Right lobe of liver (tissue), 6 donors: ENCODE measurements at regions not wholly inside any gene's neighbourhood (a gene's known extent, or its start where the extent isn't known, plus 50 kb on each side); places are given as distances from the start of the nearest gene placed in this dataset.
"Not testable (repeated sequence)": the region's sequence is repeated elsewhere in the genome, so short reads cannot be mapped to it uniquely, and the experiment has no call there.

ENCODE experiments used
- ATAC-seq, 4 donors: fragments of 200-7000 bp; cut with Tn5 transposase; one replicate each; pipeline ENCODE4 v1.9.1; 2020; ENCODE audit warnings: mild to moderate bottlenecking in 4 of 4, moderate library complexity in 4 of 4
- DNase-seq, 3 donors: peaks; one replicate each; pipeline ENCODE4 v3.0.0-alpha.2; 2020
- H3K27ac ChIP-seq, 3 donors: fragments of 200-600 bp; one replicate each; pipeline ENCODE4 v1.8.0; 2022
- H3K27me3 ChIP-seq, 2 donors: fragments of 200-600 bp; one replicate each; pipeline ENCODE4 v1.8.0; 2022
- H3K36me3 ChIP-seq, 4 donors: fragments of 200-600 bp; sonication (generic) in 1 of 4; one replicate each; pipeline versions ENCODE4 v1.5.1 to v1.8.0; 2017 to 2022; ENCODE audit warnings: control low read depth in 1 of 4
- H3K4me1 ChIP-seq, 4 donors: fragments of 200-600 bp; sonication (generic) in 1 of 4; one replicate each; pipeline versions ENCODE4 v1.5.1 to v1.8.0; 2017 to 2022; ENCODE audit warnings: control low read depth in 1 of 4
- H3K4me3 ChIP-seq, 3 donors: fragments of 200-600 bp; one replicate each; pipeline ENCODE4 v1.8.0; 2022
- H3K9me3 ChIP-seq, 4 donors: fragments of 200-600 bp; sonication (generic) in 1 of 4; one replicate each; pipeline versions ENCODE4 v1.5.1 to v1.8.0; 2017 to 2022; ENCODE audit warnings: control low read depth in 1 of 4
- CTCF ChIP-seq, 4 donors: fragments of 200-600 bp in 3 of 4; fragments of 450-650 bp in 1 of 4; IDR thresholded peaks; one replicate each; pipeline versions ENCODE4 v1.5.1 to v1.8.0; 2016 to 2022; ENCODE audit warnings: antibody characterized with exemption in 4 of 4, mild to moderate bottlenecking in 2 of 4
- POLR2A ChIP-seq: fragments of 450-650 bp; IDR thresholded peaks from one replicate; pipeline ENCODE4 v1.6.1; 2017; ENCODE audit warnings: antibody characterized with exemption, mild to moderate bottlenecking
- WGBS: methylation state at CpG from one replicate; pipeline ENCODE4 v1.1.6; 2018; ENCODE audit warnings: low coverage, low lambda C conversion rate; ENCODE audit not compliant: insufficient coverage; ENCODE audit errors: missing lambda C conversion rate; 5-methylcytosine and 5-hydroxymethylcytosine counted together
- intact Hi-C, 2 donors: fragments of 100-400 bp; cut with DNase I; formaldehyde crosslinking; loops; one replicate each; pipeline versions ENCODE4 v1.11.2 to v1.14.1; 2022
- donor health status: DM: no; HTN: yes; CAD: no.
- donor health status: DM: no; HTN: no; CAD: no.
- donor health status: DM: no; HTN: no; CAD: no.
- donor health status: DM: no; HTN: yes; CAD: no.
- donor health status: DM: no; HTN: yes; CAD: no.

DNA sequence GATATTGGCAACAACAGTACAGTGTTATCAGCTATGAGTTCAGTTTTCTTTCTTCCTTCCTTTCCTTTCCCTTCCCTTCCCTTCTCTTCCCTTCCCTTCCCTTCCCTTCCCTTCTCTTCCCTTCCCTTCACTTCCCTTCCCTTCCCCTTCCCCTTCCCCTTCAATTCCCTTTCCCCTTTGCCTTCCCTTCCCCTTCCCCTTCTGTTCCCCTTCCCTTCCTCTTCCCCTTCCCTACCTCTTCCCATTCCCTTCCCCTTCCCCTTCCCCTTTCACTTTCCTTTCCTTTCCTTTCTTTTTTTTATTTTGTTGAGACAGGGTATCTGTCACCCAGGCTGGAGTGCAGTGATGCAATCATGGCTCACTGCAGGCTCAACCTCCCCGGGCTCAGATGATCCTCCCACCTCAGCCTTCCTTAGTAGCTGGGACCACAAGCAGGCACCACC lies 72.3 kb upstream of the CAPZB start:
- Histone ChIP-seq H3K36me3 (no peaks in the 10 kb centered on the region), H3K9me3 (no peaks in the 10 kb centered on the region), H3K4me1 (no peaks in the 10 kb centered on the region), H3K4me3 (no peak overlapping the region), H3K27me3 (no peaks in the 10 kb centered on the region), H3K27ac (no peak overlapping the region)
- 44% methylated on average over 1 of the region's 1 CpG for WGBS
- intact Hi-C loops, result no loop called here
- no peak for TF ChIP-seq POLR2A
- no peak for TF ChIP-seq CTCF (IDR thresholded peaks at IDR 0.05)
- no peak for DNase-seq
- no peak for ATAC-seq

DNA sequence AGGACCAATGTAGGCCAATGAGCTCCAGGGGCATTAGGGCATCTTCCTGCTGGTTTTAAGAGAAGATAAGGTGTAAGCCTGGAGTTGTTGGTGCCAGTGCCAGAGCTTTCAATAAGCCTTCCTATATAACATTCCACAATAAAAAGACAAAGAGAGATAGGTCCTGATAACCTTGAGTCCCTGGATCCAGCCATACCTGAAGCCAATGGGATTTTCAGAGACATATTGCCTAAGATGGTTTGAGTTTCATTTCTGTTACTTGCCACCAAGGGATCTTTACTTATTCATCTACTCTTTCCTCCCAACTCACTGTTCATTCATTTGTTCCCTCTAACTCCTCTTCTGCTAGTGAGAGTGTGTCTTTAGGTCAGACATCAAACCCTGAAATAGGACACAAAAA lies 68.8 kb upstream of the CAPZB start:
- DNase-seq (no peak), ATAC-seq (no peak)
- Histone ChIP-seq H3K4me1 (no peaks in the 10 kb centered on the region), H3K27ac (no peak overlapping the region), H3K9me3 (no peaks in the 10 kb centered on the region), H3K36me3 (no peaks in the 10 kb centered on the region), H3K27me3 (no peaks in the 10 kb centered on the region), H3K4me3 (no peak overlapping the region)
- intact Hi-C loops, result no loop called here
- TF ChIP-seq CTCF (IDR thresholded peaks at IDR 0.05) (no peak), POLR2A (no peak)

DNA sequence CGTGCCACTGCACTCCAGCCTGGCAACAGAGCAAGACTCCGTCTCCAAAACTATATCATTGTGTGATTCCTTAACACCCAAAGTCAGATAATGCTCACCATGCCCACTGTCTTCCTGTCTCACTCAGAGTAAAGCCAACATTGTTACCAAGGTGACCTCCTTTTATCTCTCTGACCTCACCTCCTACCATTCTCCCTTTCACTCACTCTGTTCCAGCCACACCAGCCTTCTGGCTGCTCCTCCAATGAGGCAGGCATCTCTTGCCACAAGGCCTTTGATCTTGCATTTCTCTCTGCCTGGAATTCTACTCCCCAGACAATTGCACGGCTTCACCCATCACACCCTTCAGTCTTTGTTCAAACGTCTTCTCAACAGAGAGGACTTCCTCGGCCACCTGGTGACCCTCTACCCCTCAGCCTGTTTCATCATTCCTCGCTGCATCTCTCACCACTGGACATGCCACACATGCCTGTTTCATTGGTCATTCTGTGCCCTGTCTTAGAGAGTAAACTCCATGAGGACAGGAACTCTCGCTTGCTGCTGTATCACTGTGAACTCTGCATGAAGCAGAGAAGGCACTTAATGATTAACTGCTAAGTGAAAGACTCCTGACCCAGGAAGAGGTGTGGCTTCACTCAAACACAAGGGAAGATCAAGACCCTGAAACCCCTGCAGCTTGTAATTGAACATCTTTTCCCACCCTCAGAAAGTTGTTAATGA lies 67.1 kb upstream of the CAPZB start:
- H3K27me3 ChIP-seq, result no peaks in the 10 kb centered on the region
- intact Hi-C loops, result no loop called here
- no peak overlapping the region for H3K4me3 ChIP-seq
- H3K27ac ChIP-seq, result no peak overlapping the region
- WGBS, result 73% methylated on average over 7 of the region's 7 CpGs
- TF ChIP-seq POLR2A, result no peak
- no peak for TF ChIP-seq CTCF (IDR thresholded peaks at IDR 0.05)
- no peak for ATAC-seq
- H3K36me3 ChIP-seq, result no peaks in the 10 kb centered on the region
- H3K9me3 ChIP-seq, result no peaks in the 10 kb centered on the region
- DNase-seq, result no peak
- H3K4me1 ChIP-seq, result no peaks in the 10 kb centered on the region

DNA sequence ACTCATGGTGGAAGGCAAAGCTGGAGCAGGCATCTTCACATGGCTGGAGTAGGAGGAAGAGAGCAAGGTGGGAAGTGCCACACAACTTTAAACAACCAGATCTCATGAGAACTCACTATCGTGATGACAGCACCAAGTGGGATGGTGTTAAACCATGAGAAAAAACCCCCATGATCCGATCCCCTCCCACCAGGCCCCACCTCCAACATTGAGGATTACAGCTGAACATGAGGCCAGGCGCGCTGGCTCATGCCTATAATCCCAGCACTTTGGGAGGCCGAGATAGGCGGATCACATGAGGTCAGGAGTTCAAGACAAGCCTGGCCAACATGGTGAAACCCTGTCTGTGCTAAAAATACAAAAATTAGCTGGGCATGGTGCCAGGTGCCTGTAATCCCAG lies 66.5 kb upstream of the CAPZB start:
- DNase-seq, H3K4me1 ChIP-seq, H3K36me3 ChIP-seq, H3K4me3 ChIP-seq, ATAC-seq, H3K27me3 ChIP-seq, H3K9me3 ChIP-seq, intact Hi-C loops, H3K27ac ChIP-seq: not testable (repeated sequence)
- 48% methylated on average over 2 of the region's 6 CpGs for WGBS

- H3K4me1 ChIP-seq, DNase-seq, H3K4me3 ChIP-seq, H3K27ac ChIP-seq, H3K36me3 ChIP-seq, H3K27me3 ChIP-seq, intact Hi-C loops, ATAC-seq, H3K9me3 ChIP-seq: not testable (repeated sequence)
- 83% methylated on average over 5 of the region's 7 CpGs for WGBS
Observed at GRCh38 chr1:19550437-19550836, 65.1 kb upstream of the CAPZB start.

- ATAC-seq (peak in 1 of 4 donors; percentile 20), DNase-seq (no peak)
- Histone ChIP-seq H3K4me1 (no peaks in the 10 kb centered on the region), H3K27ac (no peak overlapping the region), H3K36me3 (no peaks in the 10 kb centered on the region), H3K4me3 (no peak overlapping the region), H3K9me3 (no peaks in the 10 kb centered on the region), H3K27me3 (no peaks in the 10 kb centered on the region)
- TF ChIP-seq POLR2A (no peak), CTCF (IDR thresholded peaks at IDR 0.05) (no peak)
- WGBS, result 58% methylated on average over 1 of the region's 1 CpG
- intact Hi-C loops, result no loop called here
Observed at GRCh38 chr1:19547814-19548213, 62.5 kb upstream of the CAPZB start.
